HK-2 (cell line): ENCODE measurements at regions not wholly inside any gene's neighbourhood (a gene's known extent, or its start where the extent isn't known, plus 50 kb on each side); places are given as distances from the start of the nearest gene placed in this dataset.

Source experiments
- DNase-seq: peaks from one replicate; pipeline ENCODE4 v3.0.0-alpha.2; 2018; ENCODE audit not compliant: unreplicated experiment

DNA sequence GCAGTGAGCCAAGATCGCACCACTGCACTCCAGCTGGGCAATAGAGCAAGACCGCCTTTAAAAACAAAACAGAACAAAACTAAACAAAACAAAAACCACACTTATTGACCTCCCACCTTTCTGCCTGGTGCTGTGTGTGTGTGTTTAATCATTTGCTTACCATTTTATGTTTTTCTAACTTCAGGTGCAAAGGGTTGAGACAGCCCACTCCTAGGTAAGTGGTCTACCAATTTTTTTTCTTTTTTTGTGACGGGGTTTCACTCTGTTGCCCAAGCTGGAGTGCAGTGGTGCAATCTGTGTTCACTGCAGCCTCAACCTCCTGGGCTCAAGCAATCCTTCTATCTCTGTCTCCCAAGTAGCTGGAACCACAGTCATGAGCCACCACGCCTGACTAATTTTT, 65.8 kb downstream of the SALL1 start:
- no peak for DNase-seq

DNA sequence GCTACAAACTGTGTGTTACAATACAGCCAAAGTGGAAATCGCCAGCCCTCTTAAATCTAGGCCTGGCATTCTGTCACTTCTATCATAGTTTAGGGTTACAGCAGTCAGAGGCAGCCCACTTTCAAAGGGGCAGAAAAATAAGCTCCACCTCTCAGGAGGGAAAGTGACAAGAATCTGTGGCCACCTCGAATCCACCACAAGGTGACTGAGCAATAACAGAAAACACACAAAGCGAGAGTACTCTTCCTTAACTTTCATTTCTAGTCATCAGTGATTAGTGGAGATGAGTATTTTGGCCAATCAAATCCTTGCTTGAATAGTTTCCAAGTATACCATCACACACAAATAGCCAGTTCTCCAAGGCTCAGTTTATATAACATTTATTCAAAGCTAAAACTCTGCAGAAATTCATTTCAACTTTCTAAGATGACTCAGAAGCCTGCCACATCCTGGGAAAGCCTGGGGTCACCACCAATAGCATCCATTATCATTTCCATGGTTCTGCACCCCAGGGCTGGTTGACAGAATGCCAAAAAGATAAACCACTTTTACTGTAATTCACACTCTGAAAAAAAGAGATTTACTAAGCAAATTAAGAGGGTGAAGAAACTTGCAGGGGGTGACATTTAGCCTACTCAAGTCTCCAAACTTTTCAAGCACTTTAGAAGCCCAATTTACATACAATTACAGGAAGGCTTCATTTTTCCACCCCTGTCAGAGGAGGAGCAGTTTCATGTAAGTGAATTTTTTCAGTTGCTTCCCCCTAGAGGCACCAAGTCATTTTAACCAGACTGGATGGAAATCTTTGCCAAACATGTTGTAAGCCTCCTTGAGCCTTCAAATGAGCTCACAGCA, 66.8 kb downstream of the SALL1 start:
- DNase-seq: no peak

DNA sequence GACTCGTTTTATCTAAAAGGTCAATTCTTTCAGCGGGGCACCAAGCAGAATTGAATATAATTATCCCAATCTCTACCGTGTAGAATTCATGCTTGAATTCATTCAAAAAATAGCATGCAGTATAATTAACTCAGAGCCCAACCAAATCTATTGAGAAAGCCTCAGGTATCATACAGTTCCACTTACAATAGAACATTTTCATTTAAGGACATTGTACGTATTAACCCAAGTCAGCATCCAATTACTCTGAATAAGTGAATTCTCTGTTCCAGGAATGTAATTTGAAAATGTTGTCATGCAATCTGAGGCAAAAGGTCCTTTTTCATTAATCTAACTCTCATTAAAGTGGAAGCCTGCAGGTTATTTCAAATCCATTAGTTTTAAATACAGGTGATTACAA, 78.5 kb downstream of the SALL1 start:
- no peak for DNase-seq

DNA sequence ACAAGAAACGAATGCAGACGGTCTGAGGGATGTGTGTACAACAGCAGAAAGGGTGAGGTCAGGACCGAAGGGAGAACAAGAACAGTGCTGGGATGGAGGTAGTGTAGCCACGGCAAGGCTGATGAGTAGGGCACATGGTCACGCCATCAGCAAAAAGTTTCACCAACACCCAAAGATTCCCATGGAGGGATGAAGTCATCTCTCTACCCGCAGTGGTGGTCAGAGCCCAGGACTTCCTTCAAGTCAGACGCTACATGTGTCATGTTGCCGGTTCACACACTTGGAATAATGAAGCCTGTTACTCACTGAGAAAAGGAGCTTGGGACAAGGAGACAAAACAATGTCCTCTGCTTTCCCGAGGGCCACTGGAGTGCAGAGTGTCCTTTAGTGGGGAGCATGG, 79.7 kb downstream of the SALL1 start:
- DNase-seq: no peak

DNA sequence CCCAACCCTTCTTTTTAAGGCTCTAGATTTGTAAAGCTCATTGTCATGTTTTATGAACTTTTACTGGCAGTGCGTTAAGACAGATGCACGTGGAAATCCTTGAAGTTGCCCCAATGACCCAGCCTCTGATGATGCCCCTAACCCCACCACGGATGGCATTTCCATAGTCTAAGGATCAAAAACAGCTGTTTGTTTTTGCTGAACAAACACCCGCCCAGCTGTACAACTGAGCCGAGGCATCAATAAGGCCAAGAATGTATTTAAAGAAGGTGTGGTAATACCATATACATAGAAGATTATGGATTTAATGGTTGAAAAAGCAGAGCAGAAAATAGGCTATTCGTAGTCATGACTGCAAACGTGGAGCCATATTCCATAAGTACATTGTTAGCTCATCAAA, 83.7 kb downstream of the SALL1 start:
- DNase-seq: no peak

DNA sequence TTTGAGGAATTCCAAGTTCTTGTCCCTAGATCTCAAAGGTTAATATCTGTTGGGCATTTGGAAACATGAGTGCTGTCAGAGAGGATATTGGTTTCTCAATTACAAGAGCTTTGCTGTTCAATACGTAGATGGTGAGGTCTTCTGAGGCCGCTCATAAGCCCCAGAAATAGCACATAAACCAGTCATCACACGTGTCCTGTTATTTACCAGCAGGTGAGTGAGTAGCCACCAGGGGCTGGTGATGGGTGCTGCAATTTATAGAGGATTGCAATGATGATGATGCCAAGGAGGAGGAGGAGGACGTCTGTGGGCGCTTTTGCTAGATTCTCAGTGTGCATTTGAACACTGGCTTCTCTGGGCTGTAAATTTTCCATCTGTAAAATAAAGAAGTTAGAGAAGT, 89.0 kb downstream of the SALL1 start:
- DNase-seq: no peak

DNA sequence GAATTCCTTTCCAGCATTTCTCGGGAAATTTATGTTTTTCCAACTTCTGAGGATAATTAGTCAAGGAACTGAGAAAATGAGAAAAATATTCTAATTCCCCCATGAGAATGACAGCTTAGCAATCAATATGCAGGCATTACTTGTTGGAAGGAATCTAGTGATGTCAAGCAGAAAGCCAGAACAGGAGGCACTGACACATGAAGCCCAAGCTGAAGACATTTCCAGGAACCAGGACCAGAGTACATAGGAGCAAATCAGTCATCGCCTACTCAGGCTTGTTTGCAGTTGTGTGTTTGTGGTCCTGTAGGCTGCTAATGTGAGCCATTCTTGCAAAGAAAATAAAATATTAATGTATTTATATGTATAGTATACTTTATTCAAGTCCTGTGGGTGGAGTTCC, 89.7 kb downstream of the SALL1 start:
- DNase-seq: no peak

DNA sequence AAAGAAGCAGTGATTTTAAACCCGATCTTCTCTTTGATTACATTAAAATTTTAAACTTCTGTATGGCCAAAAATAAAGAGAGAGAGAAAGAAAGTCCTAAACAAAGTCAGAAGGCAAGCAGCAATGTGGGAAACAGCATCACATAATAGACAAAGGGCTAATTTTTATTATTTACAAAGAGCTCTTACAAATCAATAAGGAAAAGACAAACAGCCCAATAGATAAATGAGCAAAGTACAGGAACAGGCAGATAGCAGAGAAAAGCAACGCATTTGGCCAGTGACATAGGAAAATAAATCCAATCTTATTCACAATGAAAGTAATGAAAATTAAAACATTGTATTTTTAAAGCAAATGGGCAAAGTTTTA, 93.1 kb downstream of the SALL1 start:
- no peak for DNase-seq

DNA sequence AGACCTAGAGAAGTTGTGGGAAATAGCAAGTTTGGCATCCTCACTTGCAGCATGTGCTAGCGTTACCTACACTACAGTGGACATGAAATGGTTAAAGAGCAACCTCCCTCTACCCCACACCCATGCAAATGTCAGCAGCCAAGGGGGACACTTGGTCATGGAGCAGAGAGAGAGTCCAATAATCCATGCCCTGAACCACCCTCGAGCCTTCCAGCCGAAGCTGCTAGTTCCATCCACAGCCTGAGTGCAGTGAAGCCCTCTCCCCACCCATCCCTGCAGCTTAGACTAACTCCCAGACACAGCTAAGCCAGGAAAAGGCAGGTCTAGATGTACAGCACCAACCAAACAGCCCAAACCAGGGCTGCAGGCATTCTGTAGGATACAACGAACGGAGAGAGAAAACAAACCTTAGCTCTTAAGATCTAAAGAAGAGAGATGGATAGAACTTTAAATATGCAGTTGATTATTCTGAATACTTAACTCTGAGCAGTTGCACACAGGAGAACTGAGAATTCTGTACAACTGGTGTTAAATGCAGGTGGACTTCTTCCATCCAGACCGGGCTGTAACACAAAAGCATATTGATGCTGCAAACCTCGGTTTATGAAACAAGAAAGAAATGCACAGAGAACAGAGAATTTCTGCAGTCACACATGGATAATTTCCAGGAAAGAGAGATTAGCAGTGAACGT, 93.8 kb downstream of the SALL1 start:
- DNase-seq: no peak

DNA sequence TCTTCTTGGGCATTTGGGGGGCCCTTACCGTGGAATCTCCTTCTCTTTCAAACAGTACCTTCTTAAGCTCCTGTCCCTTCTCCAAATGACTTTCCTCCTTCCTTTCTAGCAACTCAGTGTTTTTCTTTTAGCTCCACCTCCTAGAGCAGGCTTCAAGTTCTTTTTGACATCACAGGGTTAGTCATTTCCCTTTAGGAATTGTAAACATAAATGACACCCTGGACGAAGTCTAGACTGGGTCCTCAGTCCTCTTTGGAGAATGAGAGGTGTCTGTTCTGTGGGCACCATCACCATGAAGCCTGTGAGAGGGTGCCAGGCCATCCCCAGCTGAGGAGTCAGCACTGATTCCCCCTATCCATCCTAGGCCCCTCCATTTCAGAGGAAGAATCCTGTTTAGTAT, 94.7 kb downstream of the SALL1 start:
- DNase-seq: no peak

DNA sequence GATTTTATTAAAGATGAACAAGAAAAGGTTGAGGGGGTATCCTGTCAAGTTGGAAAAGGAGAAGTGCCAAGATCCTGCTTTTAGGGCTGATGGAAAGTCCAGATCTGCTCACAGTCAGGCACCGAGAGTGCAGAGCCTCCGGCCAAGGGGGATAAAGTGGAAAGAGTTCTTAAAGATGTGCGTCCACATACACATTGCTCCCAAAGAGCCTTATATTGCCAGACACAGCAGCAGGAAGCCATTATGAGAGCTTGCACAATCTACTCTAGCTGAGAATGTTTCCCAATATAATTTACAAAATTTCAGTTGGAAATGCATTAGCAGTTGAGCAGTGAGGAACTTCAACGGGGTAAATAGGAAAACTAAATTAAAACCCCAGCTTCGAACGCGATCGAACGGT, 95.6 kb downstream of the SALL1 start:
- no peak for DNase-seq

DNA sequence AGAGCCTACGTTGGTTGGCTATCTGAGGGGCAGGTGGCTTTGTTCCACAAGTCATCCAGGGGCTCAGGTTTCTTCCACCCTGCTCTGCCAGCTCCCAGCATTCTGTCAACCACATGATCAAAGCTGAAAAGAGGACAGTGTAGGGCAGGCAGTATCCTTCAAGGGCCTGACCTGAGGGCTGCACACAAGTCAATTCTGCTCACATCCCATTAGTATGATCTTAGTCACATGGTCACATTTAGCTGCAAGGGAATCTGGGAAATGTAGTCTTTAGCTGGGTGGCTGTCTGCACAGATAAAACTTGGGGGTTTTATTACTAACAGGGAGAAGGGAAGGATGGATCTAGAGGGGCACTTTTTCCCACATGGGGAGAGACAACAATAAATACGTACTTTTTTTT, 97.3 kb downstream of the SALL1 start:
- DNase-seq: no peak

DNA sequence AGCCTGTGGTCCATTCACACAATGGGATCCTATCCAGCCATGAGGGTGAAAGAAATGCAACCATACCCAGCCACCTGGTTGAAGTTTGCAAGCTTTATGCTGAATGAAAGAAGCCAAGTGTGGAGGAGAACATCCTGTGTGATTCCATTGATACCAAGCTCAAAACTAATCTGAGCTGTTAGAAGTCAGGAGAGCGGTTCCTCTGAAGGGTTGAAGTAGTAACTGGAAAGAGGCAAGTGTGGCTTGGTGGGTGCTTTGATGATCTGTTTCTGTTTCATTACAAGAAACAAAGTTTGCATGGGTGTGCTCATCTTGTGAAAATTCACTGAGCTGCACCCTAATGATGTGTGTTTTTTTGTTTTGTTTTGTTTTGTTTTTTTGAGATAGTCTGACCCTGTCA, 99.4 kb downstream of the SALL1 start:
- no peak for DNase-seq

DNA sequence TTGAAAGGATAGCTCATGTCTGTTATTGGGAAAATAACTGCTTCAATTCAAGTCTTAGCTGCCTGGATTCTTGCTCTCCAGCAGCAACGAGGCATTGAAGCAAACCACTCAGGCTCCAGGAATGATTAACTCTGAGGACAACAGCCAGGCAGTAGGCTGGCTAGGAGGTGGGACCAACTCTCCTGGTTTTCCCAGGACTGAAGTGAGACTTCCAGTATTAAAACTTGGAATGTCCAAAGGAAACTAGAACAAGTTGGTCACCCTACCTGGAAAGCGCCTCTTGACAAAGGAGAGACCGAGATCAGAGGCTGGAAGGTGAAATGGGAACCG, 100.7 kb downstream of the SALL1 start:
- DNase-seq: peak; percentile 16

DNA sequence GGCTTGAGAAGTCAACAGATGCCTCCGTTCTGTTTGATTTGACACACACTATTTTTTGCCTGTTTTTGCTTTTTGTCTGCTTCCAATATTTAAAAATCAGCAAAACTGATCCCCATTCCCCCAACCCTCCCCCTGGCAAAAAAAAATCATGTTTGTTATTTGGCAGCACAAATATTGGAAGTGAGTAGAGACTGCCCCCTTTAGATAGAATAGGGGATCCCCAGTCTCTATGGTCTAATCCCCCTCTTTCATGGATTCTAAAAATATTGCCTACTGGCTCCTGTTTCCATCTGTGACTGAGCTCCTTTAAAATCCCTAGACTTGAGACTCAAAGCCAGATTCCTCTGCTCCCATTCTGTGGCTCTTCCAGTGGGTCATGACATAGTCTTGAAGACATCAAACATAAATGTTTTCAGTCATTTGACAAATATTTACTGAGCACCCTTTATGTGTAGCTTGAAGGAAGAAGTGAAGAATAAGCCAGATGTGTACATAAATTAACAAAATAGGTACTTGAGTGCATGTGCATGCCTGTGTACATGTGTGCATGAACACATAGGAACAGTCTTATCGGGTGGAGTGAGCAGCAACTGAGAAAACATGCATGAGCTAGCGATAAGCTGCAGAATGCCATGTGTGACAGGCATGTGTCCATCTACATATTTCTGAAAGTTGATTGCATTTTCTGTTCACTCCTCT, 101.2 kb downstream of the SALL1 start:
- no peak for DNase-seq

DNA sequence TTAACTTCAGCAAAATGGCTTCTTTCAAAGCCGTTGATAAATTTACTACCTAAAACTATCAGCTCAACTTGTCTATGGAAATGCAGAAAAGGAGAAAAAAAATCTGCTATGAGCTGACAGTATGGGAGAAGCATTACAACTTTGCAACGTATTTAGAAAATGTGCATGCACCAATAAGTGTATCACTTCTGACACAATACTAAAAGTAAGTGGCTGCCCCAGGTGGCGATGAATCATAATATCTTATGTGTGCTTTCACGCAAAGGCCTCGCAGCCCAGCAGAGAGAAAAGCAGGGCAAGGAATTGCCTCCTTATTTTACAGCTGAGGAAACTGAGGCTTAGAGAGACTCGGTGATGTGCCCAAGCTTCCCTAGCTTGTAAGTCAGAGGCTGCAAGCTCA, 101.8 kb downstream of the SALL1 start:
- DNase-seq: no peak

DNA sequence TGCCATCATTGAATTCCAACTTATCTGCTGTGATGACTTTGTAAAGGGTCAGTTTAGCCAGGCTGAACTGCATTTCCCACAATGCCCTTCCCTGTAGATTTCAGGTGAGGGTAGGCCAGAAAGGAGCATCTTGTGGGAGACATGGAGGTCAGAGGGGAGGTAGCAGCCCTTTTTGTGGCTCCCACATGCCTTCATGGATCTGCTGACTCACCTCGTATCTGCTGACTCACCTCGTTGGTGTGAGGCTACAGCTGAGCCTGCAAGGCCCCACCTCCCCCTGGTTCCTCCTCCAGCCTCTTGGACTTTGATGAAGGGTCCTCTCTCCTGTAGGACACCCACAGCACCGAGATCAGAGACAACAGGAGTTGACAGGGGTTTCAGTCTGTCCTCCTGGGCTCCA, 102.5 kb downstream of the SALL1 start:
- DNase-seq: peak; percentile 39

DNA sequence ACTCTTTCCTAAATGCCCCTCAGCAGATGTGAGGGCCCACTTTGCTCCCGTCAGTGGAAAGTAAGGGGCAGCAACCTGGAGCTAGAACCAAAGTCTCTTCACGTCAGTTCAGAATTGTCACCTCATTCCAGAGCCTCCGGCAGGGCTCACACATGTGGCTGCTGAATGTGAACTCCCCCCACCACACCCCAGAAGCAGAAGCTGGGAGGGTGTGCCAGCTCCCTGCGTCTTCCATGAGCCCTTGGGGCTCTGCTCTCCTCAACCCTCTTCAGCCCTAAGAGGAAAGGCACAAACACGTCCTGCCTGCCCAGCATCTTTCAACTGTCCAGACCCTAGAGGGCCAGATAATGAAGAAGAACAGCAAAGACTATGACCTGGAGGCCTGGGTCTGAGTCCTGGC, 105.3 kb downstream of the SALL1 start:
- DNase-seq: no peak

DNA sequence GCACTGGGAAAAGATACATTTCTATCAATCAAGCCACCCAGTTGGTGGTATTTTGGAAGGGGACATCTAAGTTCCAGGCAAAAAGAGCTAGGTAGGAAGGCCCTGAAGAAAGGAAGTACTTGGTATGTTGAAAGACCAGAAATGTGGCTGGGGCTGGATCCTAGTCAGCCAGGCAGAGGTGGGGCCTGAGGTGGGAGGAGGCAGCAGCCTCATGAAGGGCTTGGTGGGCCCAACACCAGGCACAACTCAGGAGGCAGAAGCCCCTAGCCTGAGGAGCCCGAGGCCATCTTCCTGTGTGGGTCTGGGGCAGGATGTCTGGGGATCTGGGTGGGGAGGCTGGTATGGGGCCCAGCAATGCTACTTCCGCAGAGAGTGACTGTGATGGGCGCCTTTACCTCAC, 105.9 kb downstream of the SALL1 start:
- no peak for DNase-seq

DNA sequence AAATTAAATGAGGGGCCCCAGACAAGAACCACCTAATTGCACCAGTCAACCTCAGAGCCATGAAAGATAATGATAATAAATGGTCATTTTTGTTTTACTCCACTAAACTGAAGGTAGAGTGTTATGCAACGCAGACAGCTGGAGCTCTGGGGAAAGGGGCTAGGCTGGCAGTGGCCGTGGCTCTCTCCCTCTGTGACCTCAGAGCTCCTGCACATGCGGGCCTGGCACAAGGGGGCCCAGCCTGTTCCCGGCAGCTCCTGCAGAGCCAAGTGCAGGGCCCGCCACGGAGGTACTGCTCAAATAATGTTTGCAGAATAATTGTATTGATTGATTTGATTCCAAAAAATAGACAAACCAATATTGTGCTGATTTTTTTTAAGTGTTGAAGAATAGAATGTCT, 109.5 kb downstream of the SALL1 start:
- DNase-seq: no peak

DNA sequence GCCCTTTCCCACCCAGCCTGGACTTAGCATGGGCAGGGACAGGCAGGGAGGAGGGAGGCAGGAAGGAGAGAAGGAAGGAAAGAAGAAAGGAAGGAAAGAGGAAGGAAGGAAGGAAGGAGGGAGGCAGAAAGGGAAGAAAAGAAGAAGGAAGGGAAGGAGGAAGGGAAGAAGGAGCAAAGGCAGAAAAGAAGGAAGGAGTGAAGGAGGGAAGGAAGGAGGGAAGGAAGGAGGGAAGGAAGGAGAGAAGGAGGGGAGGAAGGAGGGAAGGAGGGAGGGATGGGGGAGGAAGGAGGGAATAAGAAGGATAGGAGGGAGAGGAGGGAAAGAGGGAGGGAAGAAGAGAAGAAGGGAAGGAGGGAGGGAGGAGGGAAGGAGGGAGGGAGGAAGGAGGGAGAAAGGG, 110.4 kb downstream of the SALL1 start:
- DNase-seq: no peak

DNA sequence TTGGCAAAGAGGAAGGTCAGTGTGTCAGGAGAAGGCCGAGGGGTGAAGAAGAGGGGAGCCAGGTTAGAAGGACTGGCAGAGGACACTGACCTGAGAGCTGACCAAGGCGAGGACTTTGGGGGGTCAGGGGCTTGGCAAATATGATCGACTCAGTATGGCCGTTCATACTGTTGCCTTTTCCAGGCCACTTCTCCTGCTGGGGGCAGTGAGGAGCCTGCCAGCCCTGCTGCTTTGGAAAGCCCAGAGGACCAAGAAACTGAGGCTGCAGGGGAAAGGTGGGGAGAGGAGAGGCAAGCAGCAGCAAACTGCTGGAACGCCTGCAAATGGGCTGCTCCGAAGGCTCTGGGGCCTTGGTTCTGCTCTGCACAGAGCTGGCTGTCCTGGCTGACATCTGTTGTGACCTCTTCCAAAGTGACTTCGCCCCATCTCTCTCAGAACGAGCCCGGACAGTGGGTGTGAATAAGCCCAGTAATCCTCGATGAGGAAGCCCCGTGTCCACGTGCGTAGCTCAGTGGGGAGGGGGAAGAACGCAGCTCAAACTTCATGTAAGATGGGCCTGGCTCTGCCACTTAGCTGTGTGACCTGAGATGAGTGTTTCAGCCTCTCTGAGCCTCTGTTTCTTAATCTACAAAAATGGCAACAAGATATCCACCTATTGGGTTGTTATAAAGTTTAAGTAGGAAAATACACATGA, 111.3 kb downstream of the SALL1 start:
- no peak for DNase-seq

DNA sequence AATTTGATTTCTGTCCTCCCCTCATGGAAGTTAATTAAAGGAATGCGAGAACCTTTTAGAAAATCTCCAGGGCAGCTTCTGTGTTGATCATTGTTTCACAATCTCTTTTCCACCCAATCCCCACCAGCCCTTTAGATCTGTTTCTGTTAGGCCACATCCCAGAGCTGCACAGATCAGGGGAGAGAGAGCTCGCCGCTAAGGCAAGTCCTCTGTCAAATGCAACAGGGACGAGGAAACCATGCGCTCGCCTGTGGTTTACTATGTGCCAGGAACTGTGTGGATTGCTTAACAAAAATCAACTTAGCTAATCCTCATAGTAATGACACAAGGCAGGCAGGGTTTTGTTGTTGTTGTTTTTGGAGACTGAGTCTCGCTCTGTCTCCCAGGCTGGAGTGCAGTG, 115.4 kb downstream of the SALL1 start:
- no peak for DNase-seq
